GM18499 (cell line): ENCODE measurements at regions not wholly inside any gene's neighbourhood (a gene's known extent, or its start where the extent isn't known, plus 50 kb on each side); places are given as distances from the start of the nearest gene placed in this dataset.
A peak's percentile ranks its signal among the peaks of the same experiment; 100 is the strongest.
"Not testable (repeated sequence)": the region's sequence is repeated elsewhere in the genome, so short reads cannot be mapped to it uniquely, and the experiment has no call there.

ENCODE experiments used
- ATAC-seq: cut with Tn5 transposase; IDR thresholded peaks from one replicate; pipeline ENCODE4 v1.9.1; 2021; ENCODE audit warnings: moderate number of reproducible peaks; ENCODE audit not compliant: insufficient read depth, unreplicated experiment

- ATAC-seq: no peak
These were observed 80.8 kb upstream of the SLC8A3 start for GRCh38 chr14:70269582-70269981.

GRCh38 chr14:70268760-70269159 is 80.0 kb upstream of the SLC8A3 start:
- no peak for ATAC-seq

GRCh38 chr14:70266157-70266556 is 77.4 kb upstream of the SLC8A3 start:
- ATAC-seq: no peak

GRCh38 chr14:70265422-70265821 is 76.7 kb upstream of the SLC8A3 start:
- no peak for ATAC-seq

- no peak for ATAC-seq
These were observed 70.7 kb upstream of the SLC8A3 start for GRCh38 chr14:70259420-70259819.

- ATAC-seq: no peak
These were observed 68.8 kb upstream of the SLC8A3 start for GRCh38 chr14:70257526-70257925.

GRCh38 chr14:70256601-70257000 is 67.8 kb upstream of the SLC8A3 start:
- no peak for ATAC-seq

GRCh38 chr14:70255071-70256057 is 66.6 kb upstream of the SLC8A3 start:
- ATAC-seq: not testable (repeated sequence)

- no peak for ATAC-seq
These were observed 65.8 kb upstream of the SLC8A3 start for GRCh38 chr14:70254476-70254961.

- ATAC-seq: not testable (repeated sequence)
These were observed 64.8 kb upstream of the SLC8A3 start for GRCh38 chr14:70253547-70253946.

- no peak for ATAC-seq
These were observed 56.3 kb upstream of the SLC8A3 start for GRCh38 chr14:70245026-70245425.

- peak; percentile 65 for ATAC-seq
These were observed 51.1 kb upstream of the SLC8A3 start for GRCh38 chr14:70239802-70240201.

GRCh38 chr14:70238635-70239034 is 49.9 kb upstream of the SLC8A3 start:
- not testable (repeated sequence) for ATAC-seq
